Cardiac fibroblast (primary cell): ENCODE measurements at regions not wholly inside any gene's neighbourhood (a gene's known extent, or its start where the extent isn't known, plus 50 kb on each side); places are given as distances from the start of the nearest gene placed in this dataset.
A peak's percentile ranks its signal among the peaks of the same experiment; 100 is the strongest.
"Not testable (repeated sequence)": the region's sequence is repeated elsewhere in the genome, so short reads cannot be mapped to it uniquely, and the experiment has no call there.

Experiments used
- DNase-seq, 2 donors: peaks; one replicate each; pipeline versions ENCODE4 v3.0.0 to v3.0.0-alpha.2; 2010; ENCODE audit warnings: low read depth in 2 of 2
- H3K4me3 ChIP-seq, 2 donors: replicated peaks in 1 of 2; 1 replicate in 1 of 2; 2 replicates in 1 of 2; pipeline ENCODE4 v1.5.1; 2011; ENCODE audit warnings: low read depth in 2 of 2, low read length in 2 of 2, mild to moderate bottlenecking in 2 of 2, moderate library complexity in 1 of 2
- CTCF ChIP-seq: IDR thresholded peaks from one replicate; pipeline ENCODE4 v1.5.1; 2011; ENCODE audit warnings: low read depth, mild to moderate bottlenecking, low read length, inconsistent platforms

- TF ChIP-seq CTCF, result no peak
- H3K4me3 ChIP-seq, result no peak overlapping the region
- no peak for DNase-seq
Measured at GRCh38 chr7:67621704-67622103, 625.1 kb downstream of the TYW1 start.

- DNase-seq, result peak; percentile 44 to 84
Measured at GRCh38 chr7:67625257-67625737, 628.7 kb downstream of the TYW1 start.

GRCh38 chr7:67631476-67631875, 634.8 kb downstream of the TYW1 start:
- no peak for DNase-seq
- TF ChIP-seq CTCF, result no peak

More at GRCh38 chr7:67625257-67625737, 628.7 kb downstream of the TYW1 start:
- peak; percentile 64 for TF ChIP-seq CTCF
- H3K4me3 ChIP-seq, result peak overlapping the region in 1 of 2 donors; percentile 6

GRCh38 chr7:67635271-67635670, 638.6 kb downstream of the TYW1 start:
- no peak for TF ChIP-seq CTCF

More at GRCh38 chr7:67631476-67631875, 634.8 kb downstream of the TYW1 start:
- H3K4me3 ChIP-seq, result no peak overlapping the region

GRCh38 chr7:67636348-67637022, 639.9 kb downstream of the TYW1 start:
- TF ChIP-seq CTCF, result no peak
- no peak for DNase-seq
- no peak overlapping the region for H3K4me3 ChIP-seq

More at GRCh38 chr7:67635271-67635670, 638.6 kb downstream of the TYW1 start:
- H3K4me3 ChIP-seq, result no peak overlapping the region
- no peak for DNase-seq

GRCh38 chr7:67637023-67637358, 640.4 kb downstream of the TYW1 start:
- TF ChIP-seq CTCF, result no peak
- H3K4me3 ChIP-seq, result no peak overlapping the region
- peak in 1 of 2 donors; percentile 14 for DNase-seq

- DNase-seq, H3K4me3 ChIP-seq: not testable (repeated sequence)
Measured at GRCh38 chr7:67642542-67642941, 645.9 kb downstream of the TYW1 start.
